ENCODE measurements at regions not wholly inside any gene's neighbourhood (a gene's known extent, or its start where the extent isn't known, plus 50 kb on each side); places are given as distances from the start of the nearest gene placed in this dataset.

- no peaks in the 10 kb centered on the region for H3K79me2 ChIP-seq (ENCODE audit: insufficient read depth, low read length)
- no peak for DNase-seq (ENCODE audit: insufficient read length, low spot score, missing footprints)
- H3K4me3 ChIP-seq (ENCODE audit: insufficient read depth, low read length), result no peak overlapping the region
- peaks cover 3% of the 10 kb centered on the region for H3K9me3 ChIP-seq (ENCODE audit: low read depth, low read length)
- no peaks in the 10 kb centered on the region for H3K27me3 ChIP-seq (ENCODE audit: insufficient read depth, low read length)
- TF ChIP-seq CTCF (IDR thresholded peaks at IDR 0.05; ENCODE audit: extremely low read depth, low read depth, low read length), result no peak
- H3K36me3 ChIP-seq (ENCODE audit: insufficient read depth, low read length), result no peaks in the 10 kb centered on the region
- H2AFZ ChIP-seq (ENCODE audit: low read length), result no peak overlapping the region
- H3K4me1 ChIP-seq (ENCODE audit: insufficient read depth, low read length), result peaks cover 11% of the 10 kb centered on the region
- no peak overlapping the region for H3K4me2 ChIP-seq (ENCODE audit: insufficient read depth, low read length)
- no peaks in the 10 kb centered on the region for H4K20me1 ChIP-seq (ENCODE audit: insufficient read depth, low read length)
- H3K27ac ChIP-seq (ENCODE audit: low read depth, low read length), result no peak overlapping the region
These were observed 122.8 kb upstream of the NUDT4 start for GRCh38 chr12:93254911-93255310.

GRCh38 chr12:93256256-93256969 lies 121.3 kb upstream of the NUDT4 start:
- Histone ChIP-seq H2AFZ (ENCODE audit: low read length) (peak overlapping the region; percentile 11), H3K9me3 (ENCODE audit: low read depth, low read length) (peaks cover 3% of the 10 kb centered on the region), H3K4me1 (ENCODE audit: insufficient read depth, low read length) (peaks cover 11% of the 10 kb centered on the region), H3K36me3 (ENCODE audit: insufficient read depth, low read length) (no peaks in the 10 kb centered on the region), H3K27me3 (ENCODE audit: insufficient read depth, low read length) (no peaks in the 10 kb centered on the region), H3K79me2 (ENCODE audit: insufficient read depth, low read length) (no peaks in the 10 kb centered on the region), H4K20me1 (ENCODE audit: insufficient read depth, low read length) (no peaks in the 10 kb centered on the region), H3K4me3 (ENCODE audit: insufficient read depth, low read length) (no peak overlapping the region), H3K27ac (ENCODE audit: low read depth, low read length) (peak overlapping the region; percentile 49), H3K4me2 (ENCODE audit: insufficient read depth, low read length) (peak overlapping the region; percentile 5)
- TF ChIP-seq CTCF (IDR thresholded peaks at IDR 0.05; ENCODE audit: extremely low read depth, low read depth, low read length), result no peak
- DNase-seq (ENCODE audit: insufficient read length, low spot score, missing footprints), result peak; percentile 27

- Histone ChIP-seq H3K79me2 (ENCODE audit: insufficient read depth, low read length) (no peaks in the 10 kb centered on the region), H3K36me3 (ENCODE audit: insufficient read depth, low read length) (no peaks in the 10 kb centered on the region), H3K27me3 (ENCODE audit: insufficient read depth, low read length) (no peaks in the 10 kb centered on the region), H3K4me2 (ENCODE audit: insufficient read depth, low read length) (peak overlapping the region; percentile 50), H2AFZ (ENCODE audit: low read length) (peak overlapping the region; percentile 63), H4K20me1 (ENCODE audit: insufficient read depth, low read length) (no peaks in the 10 kb centered on the region), H3K4me1 (ENCODE audit: insufficient read depth, low read length) (peaks cover 3% of the 10 kb centered on the region), H3K27ac (ENCODE audit: low read depth, low read length) (no peak overlapping the region), H3K9me3 (ENCODE audit: low read depth, low read length) (no peaks in the 10 kb centered on the region), H3K4me3 (ENCODE audit: insufficient read depth, low read length) (no peak overlapping the region)
- no peak for TF ChIP-seq CTCF (IDR thresholded peaks at IDR 0.05; ENCODE audit: extremely low read depth, low read depth, low read length)
- DNase-seq (ENCODE audit: insufficient read length, low spot score, missing footprints), result no peak
These were observed 116.1 kb upstream of the NUDT4 start for GRCh38 chr12:93261505-93262094.

- no peak for TF ChIP-seq CTCF (IDR thresholded peaks at IDR 0.05; ENCODE audit: extremely low read depth, low read depth, low read length)
- no peaks in the 10 kb centered on the region for H3K27me3 ChIP-seq (ENCODE audit: insufficient read depth, low read length)
- no peak for DNase-seq (ENCODE audit: insufficient read length, low spot score, missing footprints)
- H3K79me2 ChIP-seq (ENCODE audit: insufficient read depth, low read length), result no peaks in the 10 kb centered on the region
- H3K4me1 ChIP-seq (ENCODE audit: insufficient read depth, low read length), result no peaks in the 10 kb centered on the region
- no peak overlapping the region for H3K4me2 ChIP-seq (ENCODE audit: insufficient read depth, low read length)
- H3K36me3 ChIP-seq (ENCODE audit: insufficient read depth, low read length), result no peaks in the 10 kb centered on the region
- no peak overlapping the region for H3K4me3 ChIP-seq (ENCODE audit: insufficient read depth, low read length)
- no peaks in the 10 kb centered on the region for H4K20me1 ChIP-seq (ENCODE audit: insufficient read depth, low read length)
- H3K27ac ChIP-seq (ENCODE audit: low read depth, low read length), result no peak overlapping the region
- H2AFZ ChIP-seq (ENCODE audit: low read length), result no peak overlapping the region
- no peaks in the 10 kb centered on the region for H3K9me3 ChIP-seq (ENCODE audit: low read depth, low read length)
These were observed 104.7 kb upstream of the NUDT4 start for GRCh38 chr12:93272997-93273396.

All from osteoblast (primary cell).